IMR-90 (cell line): ENCODE measurements at regions not wholly inside any gene's neighbourhood (a gene's known extent, or its start where the extent isn't known, plus 50 kb on each side); places are given as distances from the start of the nearest gene placed in this dataset.

Experiments
- BHLHE40 ChIP-seq: fragments of 150-350 bp; IDR thresholded peaks from 2 replicates; pipeline ENCODE4 v1.6.1; 2016; ENCODE audit warnings: mild to moderate bottlenecking, low read depth, low read length
- CHD1 ChIP-seq: IDR thresholded peaks from 2 replicates; pipeline ENCODE4 v1.6.1; 2012; ENCODE audit warnings: low read depth, low read length, improper control_type of control experiment
- FOS ChIP-seq: fragments of 150-350 bp; IDR thresholded peaks from 2 replicates; pipeline ENCODE4 v1.6.1; 2016; ENCODE audit warnings: low read depth, low read length
- MAFK ChIP-seq: IDR thresholded peaks from 2 replicates; pipeline ENCODE4 v1.6.1; 2012; ENCODE audit warnings: low read depth, low read length, improper control_type of control experiment
- MAZ ChIP-seq: IDR thresholded peaks from 2 replicates; pipeline ENCODE4 v1.6.1; 2012; ENCODE audit warnings: low read depth, mild to moderate bottlenecking, low read length, improper control_type of control experiment, moderate library complexity, borderline replicate concordance
- POLR2A ChIP-seq: IDR thresholded peaks from 2 replicates; pipeline ENCODE4 v1.6.1; 2012; ENCODE audit warnings: mild to moderate bottlenecking, low read depth, low read length
- RAD21 ChIP-seq: IDR thresholded peaks from 2 replicates; pipeline ENCODE4 v1.6.1; 2012; ENCODE audit warnings: low read length, improper control_type of control experiment
- RCOR1 ChIP-seq: IDR thresholded peaks from 2 replicates; pipeline ENCODE4 v1.6.1; 2012; ENCODE audit warnings: mild to moderate bottlenecking, low read length, improper control_type of control experiment; ENCODE audit not compliant: insufficient replicate concordance
- TF ChIP-seq, protein P1 (sequence below): fragments of 150-350 bp; IDR thresholded peaks from 2 replicates; pipeline ENCODE4 v1.6.1; 2017; ENCODE audit warnings: mild to moderate bottlenecking, antibody characterized with exemption, low read length, low read depth
- TF ChIP-seq, protein P2 (sequence below): conservative IDR thresholded peaks from 2 replicates; pipeline ENCODE4 v1.5.1; 2012; ENCODE audit warnings: mild to moderate bottlenecking, low read depth, low read length, improper control_type of control experiment

DNA sequence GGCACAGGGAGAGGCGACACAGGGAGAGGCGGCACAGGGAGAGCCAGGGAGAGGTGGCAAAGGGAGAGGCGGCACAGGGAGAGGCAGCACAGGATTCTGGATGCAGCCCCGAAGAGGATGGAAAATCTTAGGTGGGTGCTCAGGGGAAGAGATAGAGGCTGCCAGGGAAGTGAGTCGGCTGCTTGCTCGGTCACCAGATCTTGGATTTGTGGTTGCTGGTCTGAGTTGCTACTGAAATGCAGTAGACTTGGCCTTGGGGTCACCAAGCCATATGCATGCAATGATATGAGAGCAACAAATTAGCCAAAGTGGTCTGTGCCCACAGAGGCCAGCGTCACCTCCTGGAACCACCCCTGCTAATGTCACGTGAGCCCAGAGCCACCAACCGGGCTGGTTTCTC, 117.2 kb upstream of the SALL3 start:
- no peak for TF ChIP-seq RCOR1
- no peak for TF ChIP-seq BHLHE40
- TF ChIP-seq, protein P1, sequence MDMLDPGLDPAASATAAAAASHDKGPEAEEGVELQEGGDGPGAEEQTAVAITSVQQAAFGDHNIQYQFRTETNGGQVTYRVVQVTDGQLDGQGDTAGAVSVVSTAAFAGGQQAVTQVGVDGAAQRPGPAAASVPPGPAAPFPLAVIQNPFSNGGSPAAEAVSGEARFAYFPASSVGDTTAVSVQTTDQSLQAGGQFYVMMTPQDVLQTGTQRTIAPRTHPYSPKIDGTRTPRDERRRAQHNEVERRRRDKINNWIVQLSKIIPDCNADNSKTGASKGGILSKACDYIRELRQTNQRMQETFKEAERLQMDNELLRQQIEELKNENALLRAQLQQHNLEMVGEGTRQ = no peak
- TF ChIP-seq, protein P2, sequence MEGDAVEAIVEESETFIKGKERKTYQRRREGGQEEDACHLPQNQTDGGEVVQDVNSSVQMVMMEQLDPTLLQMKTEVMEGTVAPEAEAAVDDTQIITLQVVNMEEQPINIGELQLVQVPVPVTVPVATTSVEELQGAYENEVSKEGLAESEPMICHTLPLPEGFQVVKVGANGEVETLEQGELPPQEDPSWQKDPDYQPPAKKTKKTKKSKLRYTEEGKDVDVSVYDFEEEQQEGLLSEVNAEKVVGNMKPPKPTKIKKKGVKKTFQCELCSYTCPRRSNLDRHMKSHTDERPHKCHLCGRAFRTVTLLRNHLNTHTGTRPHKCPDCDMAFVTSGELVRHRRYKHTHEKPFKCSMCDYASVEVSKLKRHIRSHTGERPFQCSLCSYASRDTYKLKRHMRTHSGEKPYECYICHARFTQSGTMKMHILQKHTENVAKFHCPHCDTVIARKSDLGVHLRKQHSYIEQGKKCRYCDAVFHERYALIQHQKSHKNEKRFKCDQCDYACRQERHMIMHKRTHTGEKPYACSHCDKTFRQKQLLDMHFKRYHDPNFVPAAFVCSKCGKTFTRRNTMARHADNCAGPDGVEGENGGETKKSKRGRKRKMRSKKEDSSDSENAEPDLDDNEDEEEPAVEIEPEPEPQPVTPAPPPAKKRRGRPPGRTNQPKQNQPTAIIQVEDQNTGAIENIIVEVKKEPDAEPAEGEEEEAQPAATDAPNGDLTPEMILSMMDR = no peak
- TF ChIP-seq FOS = no peak
- TF ChIP-seq POLR2A = no peak
- no peak for TF ChIP-seq RAD21
- no peak for TF ChIP-seq MAFK
- TF ChIP-seq MAZ = no peak
- TF ChIP-seq CHD1 = no peak
